Fibroblast of mammary gland (primary cell): ENCODE measurements at regions not wholly inside any gene's neighbourhood (a gene's known extent, or its start where the extent isn't known, plus 50 kb on each side); places are given as distances from the start of the nearest gene placed in this dataset.

Source experiments
- DNase-seq: peaks from one replicate; pipeline ENCODE4 v3.0.0-alpha.2; 2010; ENCODE audit warnings: low read depth
- H3K4me3 ChIP-seq: 2 replicates; pipeline ENCODE4 v1.5.1; 2011; ENCODE audit warnings: low read depth, mild to moderate bottlenecking, low read length, moderate library complexity; ENCODE audit not compliant: control insufficient read depth
- TF ChIP-seq, protein P1 (sequence below): conservative IDR thresholded peaks from 2 replicates; pipeline ENCODE4 v1.5.1; 2011; ENCODE audit warnings: low read depth, low read length, inconsistent platforms; ENCODE audit not compliant: control insufficient read depth, insufficient read depth

DNA sequence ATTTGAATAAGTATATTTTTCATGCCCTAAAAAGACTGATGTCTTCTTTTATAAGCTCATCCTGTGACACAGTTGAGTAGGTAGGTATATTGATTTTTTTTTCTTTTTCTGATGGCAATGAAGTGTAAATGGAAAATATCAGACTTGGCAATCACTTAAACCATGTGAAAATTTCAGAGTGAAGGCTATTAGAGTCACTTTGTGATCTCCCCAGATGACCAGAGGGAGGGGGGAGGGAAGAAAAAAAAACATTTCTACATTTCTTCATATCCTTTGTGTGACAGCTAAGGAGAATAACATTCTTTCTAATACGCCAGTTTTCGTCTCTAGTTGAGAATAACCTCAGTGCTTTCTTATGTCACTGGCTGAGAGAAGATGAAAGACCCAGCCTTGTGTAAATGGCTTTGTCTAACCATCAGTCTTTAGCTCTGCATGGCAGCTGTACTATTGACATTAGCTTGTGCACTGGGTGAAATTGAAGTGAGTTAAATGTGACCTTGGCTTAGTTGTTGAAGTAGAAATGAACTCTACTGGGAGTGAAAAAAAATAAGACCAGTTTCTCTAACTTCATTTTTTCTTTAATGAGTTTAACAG, 332.1 kb upstream of the DACH1 start:
- DNase-seq = no peak
- TF ChIP-seq, protein P1, sequence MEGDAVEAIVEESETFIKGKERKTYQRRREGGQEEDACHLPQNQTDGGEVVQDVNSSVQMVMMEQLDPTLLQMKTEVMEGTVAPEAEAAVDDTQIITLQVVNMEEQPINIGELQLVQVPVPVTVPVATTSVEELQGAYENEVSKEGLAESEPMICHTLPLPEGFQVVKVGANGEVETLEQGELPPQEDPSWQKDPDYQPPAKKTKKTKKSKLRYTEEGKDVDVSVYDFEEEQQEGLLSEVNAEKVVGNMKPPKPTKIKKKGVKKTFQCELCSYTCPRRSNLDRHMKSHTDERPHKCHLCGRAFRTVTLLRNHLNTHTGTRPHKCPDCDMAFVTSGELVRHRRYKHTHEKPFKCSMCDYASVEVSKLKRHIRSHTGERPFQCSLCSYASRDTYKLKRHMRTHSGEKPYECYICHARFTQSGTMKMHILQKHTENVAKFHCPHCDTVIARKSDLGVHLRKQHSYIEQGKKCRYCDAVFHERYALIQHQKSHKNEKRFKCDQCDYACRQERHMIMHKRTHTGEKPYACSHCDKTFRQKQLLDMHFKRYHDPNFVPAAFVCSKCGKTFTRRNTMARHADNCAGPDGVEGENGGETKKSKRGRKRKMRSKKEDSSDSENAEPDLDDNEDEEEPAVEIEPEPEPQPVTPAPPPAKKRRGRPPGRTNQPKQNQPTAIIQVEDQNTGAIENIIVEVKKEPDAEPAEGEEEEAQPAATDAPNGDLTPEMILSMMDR = no peak

GRCh38 chr13:72198042-72198441, 331.0 kb upstream of the DACH1 start:
- TF ChIP-seq, protein P1 = no peak
- H3K4me3 ChIP-seq = no peak overlapping the region
- DNase-seq = no peak

More for the DNA sequence above, 332.1 kb upstream of the DACH1 start:
- no peak overlapping the region for H3K4me3 ChIP-seq

GRCh38 chr13:72195044-72195704, 328.2 kb upstream of the DACH1 start:
- H3K4me3 ChIP-seq = no peak overlapping the region
- no peak for DNase-seq
- TF ChIP-seq, protein P1 = no peak

DNA sequence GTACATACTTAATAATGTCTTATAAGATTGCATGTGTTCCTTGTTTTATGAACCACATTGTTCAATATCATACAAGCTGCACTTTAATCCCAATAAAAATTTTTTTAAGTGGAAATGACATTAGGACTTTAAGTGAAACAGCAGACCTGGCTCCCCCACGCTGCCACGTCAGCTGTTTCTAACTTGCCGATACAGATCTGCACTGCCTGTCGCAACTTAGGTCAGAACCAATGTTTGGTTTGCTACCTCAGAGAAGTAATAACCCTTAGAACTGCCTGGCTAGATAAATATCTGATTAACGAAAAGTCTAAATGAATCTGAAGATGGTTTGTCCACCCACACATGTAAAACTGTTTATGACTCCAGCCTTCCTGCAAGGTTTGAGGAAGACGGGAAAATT, 327.5 kb upstream of the DACH1 start:
- TF ChIP-seq, protein P1 = no peak
- H3K4me3 ChIP-seq = no peak overlapping the region
- peak; percentile 1 for DNase-seq

- TF ChIP-seq, protein P1 = no peak
- H3K4me3 ChIP-seq = no peak overlapping the region
- no peak for DNase-seq
Observed at GRCh38 chr13:72186730-72187422, 319.9 kb upstream of the DACH1 start.

GRCh38 chr13:72185776-72186175, 318.8 kb upstream of the DACH1 start:
- no peak overlapping the region for H3K4me3 ChIP-seq
- TF ChIP-seq, protein P1 = no peak
- DNase-seq = no peak
